A549 (cell line): ENCODE measurements at regions not wholly inside any gene's neighbourhood (a gene's known extent, or its start where the extent isn't known, plus 50 kb on each side); places are given as distances from the start of the nearest gene placed in this dataset.

ENCODE experiments used
- BHLHE40 ChIP-seq: IDR thresholded peaks from 2 replicates; pipeline ENCODE4 v1.6.1; 2012; ENCODE audit warnings: low read depth, low read length, inconsistent platforms
- CEBPB ChIP-seq, 2 experiments: fragments of >200 bp in 1 of 2; sonication (Bioruptor Twin) in 1 of 2; formaldehyde crosslinking in 1 of 2; IDR thresholded peaks; 2 replicates each; pipeline ENCODE4 v1.6.1; 2012 to 2016
- CHD4 ChIP-seq: fragments of 200-600 bp; sonication (generic); IDR thresholded peaks from 2 replicates; pipeline ENCODE4 v1.6.1; 2016; ENCODE audit warnings: antibody characterized with exemption, mild to moderate bottlenecking, borderline replicate concordance
- ESRRA ChIP-seq: fragments of 150-350 bp; IDR thresholded peaks from 2 replicates; pipeline ENCODE4 v1.6.1; 2014; ENCODE audit warnings: mild to moderate bottlenecking, low read length, borderline replicate concordance
- POLR2A ChIP-seq: IDR thresholded peaks from 2 replicates; pipeline ENCODE4 v1.6.1; 2012; ENCODE audit warnings: mild to moderate bottlenecking, low read length
- SMC3 ChIP-seq: fragments of >200 bp; sonication (Bioruptor Twin); formaldehyde crosslinking; IDR thresholded peaks from 3 replicates; pipeline ENCODE4 v1.6.1; 2018; ENCODE audit warnings: inconsistent platforms
- TF ChIP-seq, protein P1 (sequence below): fragments of >200 bp; sonication (Bioruptor Twin); formaldehyde crosslinking; IDR thresholded peaks from 3 replicates; pipeline ENCODE4 v1.5.1; 2016
- TF ChIP-seq, protein P2 (sequence below): fragments of 250-450 bp; sonication (Bioruptor Pico); IDR thresholded peaks from 2 replicates; pipeline ENCODE4 v1.5.0; 2021; ENCODE audit warnings: mild to moderate bottlenecking, moderate library complexity, borderline replicate concordance

DNA sequence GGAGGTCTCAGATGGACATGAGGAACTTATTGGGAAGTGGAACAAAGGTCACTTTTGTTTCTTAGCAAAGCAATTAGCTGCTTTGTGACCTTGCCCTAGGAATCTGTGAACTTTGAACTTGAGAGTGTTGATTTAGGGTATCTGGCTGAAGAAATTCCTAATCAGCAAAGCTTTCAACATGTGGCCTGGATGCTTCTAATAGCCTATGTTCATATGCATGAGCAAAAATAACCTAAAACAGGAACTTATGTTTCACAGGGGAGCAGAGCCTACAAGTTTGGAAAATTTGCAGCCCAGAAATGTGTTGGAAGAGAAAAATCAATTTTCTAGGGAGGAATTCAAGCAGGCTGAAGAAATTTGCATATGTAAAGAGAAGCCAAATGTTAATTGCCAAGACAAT lies 405.8 kb upstream of the SALL3 start:
- no peak for TF ChIP-seq ESRRA
- TF ChIP-seq CHD4, result no peak
- TF ChIP-seq, protein P1, sequence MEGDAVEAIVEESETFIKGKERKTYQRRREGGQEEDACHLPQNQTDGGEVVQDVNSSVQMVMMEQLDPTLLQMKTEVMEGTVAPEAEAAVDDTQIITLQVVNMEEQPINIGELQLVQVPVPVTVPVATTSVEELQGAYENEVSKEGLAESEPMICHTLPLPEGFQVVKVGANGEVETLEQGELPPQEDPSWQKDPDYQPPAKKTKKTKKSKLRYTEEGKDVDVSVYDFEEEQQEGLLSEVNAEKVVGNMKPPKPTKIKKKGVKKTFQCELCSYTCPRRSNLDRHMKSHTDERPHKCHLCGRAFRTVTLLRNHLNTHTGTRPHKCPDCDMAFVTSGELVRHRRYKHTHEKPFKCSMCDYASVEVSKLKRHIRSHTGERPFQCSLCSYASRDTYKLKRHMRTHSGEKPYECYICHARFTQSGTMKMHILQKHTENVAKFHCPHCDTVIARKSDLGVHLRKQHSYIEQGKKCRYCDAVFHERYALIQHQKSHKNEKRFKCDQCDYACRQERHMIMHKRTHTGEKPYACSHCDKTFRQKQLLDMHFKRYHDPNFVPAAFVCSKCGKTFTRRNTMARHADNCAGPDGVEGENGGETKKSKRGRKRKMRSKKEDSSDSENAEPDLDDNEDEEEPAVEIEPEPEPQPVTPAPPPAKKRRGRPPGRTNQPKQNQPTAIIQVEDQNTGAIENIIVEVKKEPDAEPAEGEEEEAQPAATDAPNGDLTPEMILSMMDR, result no peak
- TF ChIP-seq BHLHE40, result no peak
- no peak for TF ChIP-seq SMC3
- no peak for TF ChIP-seq POLR2A
- TF ChIP-seq CEBPB (IDR thresholded peaks at IDR 0.05), result no peak
- TF ChIP-seq, protein P2, sequence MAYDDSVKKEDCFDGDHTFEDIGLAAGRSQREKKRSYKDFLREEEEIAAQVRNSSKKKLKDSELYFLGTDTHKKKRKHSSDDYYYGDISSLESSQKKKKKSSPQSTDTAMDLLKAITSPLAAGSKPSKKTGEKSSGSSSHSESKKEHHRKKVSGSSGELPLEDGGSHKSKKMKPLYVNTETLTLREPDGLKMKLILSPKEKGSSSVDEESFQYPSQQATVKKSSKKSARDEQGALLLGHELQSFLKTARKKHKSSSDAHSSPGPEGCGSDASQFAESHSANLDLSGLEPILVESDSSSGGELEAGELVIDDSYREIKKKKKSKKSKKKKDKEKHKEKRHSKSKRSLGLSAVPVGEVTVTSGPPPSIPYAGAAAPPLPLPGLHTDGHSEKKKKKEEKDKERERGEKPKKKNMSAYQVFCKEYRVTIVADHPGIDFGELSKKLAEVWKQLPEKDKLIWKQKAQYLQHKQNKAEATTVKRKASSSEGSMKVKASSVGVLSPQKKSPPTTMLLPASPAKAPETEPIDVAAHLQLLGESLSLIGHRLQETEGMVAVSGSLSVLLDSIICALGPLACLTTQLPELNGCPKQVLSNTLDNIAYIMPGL (CRISPR knock-in tag), result no peak
